ENCODE measurements at regions not wholly inside any gene's neighbourhood (a gene's known extent, or its start where the extent isn't known, plus 50 kb on each side); places are given as distances from the start of the nearest gene placed in this dataset.
"Not testable (repeated sequence)": the region's sequence is repeated elsewhere in the genome, so short reads cannot be mapped to it uniquely, and the experiment has no call there.

- no peak for DNase-seq (ENCODE audit: low read depth)
Measured at GRCh38 chr2:234797566-234798250, 154.1 kb upstream of the SH3BP4 start.

- DNase-seq (ENCODE audit: low read depth): no peak
Measured at GRCh38 chr2:234796045-234796591, 155.7 kb upstream of the SH3BP4 start.

- DNase-seq (ENCODE audit: low read depth): no peak
Measured at GRCh38 chr2:234795272-234795920, 156.4 kb upstream of the SH3BP4 start.

- DNase-seq (ENCODE audit: low read depth): no peak
Measured at GRCh38 chr2:234794866-234795265, 157.0 kb upstream of the SH3BP4 start.

- DNase-seq (ENCODE audit: low read depth): no peak
Measured at GRCh38 chr2:234793212-234793785, 158.5 kb upstream of the SH3BP4 start.

- DNase-seq (ENCODE audit: low read depth): no peak
Measured at GRCh38 chr2:234792621-234793022, 159.2 kb upstream of the SH3BP4 start.

GRCh38 chr2:234792096-234792495 lies 159.7 kb upstream of the SH3BP4 start:
- not testable (repeated sequence) for DNase-seq (ENCODE audit: low read depth)

- no peak for DNase-seq (ENCODE audit: low read depth)
Measured at GRCh38 chr2:234790380-234790779, 161.4 kb upstream of the SH3BP4 start.

GRCh38 chr2:234789556-234790325 lies 162.1 kb upstream of the SH3BP4 start:
- DNase-seq (ENCODE audit: low read depth): no peak

GRCh38 chr2:234788841-234789240 lies 163.0 kb upstream of the SH3BP4 start:
- DNase-seq (ENCODE audit: low read depth): no peak

- DNase-seq (ENCODE audit: low read depth): no peak
Measured at GRCh38 chr2:234788381-234788780, 163.4 kb upstream of the SH3BP4 start.

GRCh38 chr2:234787114-234787513 lies 164.7 kb upstream of the SH3BP4 start:
- DNase-seq (ENCODE audit: low read depth): no peak

- no peak for DNase-seq (ENCODE audit: low read depth)
Measured at GRCh38 chr2:234773764-234774409, 177.9 kb upstream of the SH3BP4 start.

GRCh38 chr2:234773129-234773528 lies 178.7 kb upstream of the SH3BP4 start:
- no peak for DNase-seq (ENCODE audit: low read depth)

- DNase-seq (ENCODE audit: low read depth): no peak
Measured at GRCh38 chr2:234772733-234773060, 179.1 kb upstream of the SH3BP4 start.

- DNase-seq (ENCODE audit: low read depth): no peak
Measured at GRCh38 chr2:234771980-234772732, 179.7 kb upstream of the SH3BP4 start.

GRCh38 chr2:234771176-234771575 lies 180.6 kb upstream of the SH3BP4 start:
- DNase-seq (ENCODE audit: low read depth): no peak

GRCh38 chr2:234770715-234771141 lies 181.1 kb upstream of the SH3BP4 start:
- DNase-seq (ENCODE audit: low read depth): no peak

GRCh38 chr2:234770031-234770506 lies 181.7 kb upstream of the SH3BP4 start:
- DNase-seq (ENCODE audit: low read depth): no peak

GRCh38 chr2:234768608-234769196 lies 183.1 kb upstream of the SH3BP4 start:
- no peak for DNase-seq (ENCODE audit: low read depth)

GRCh38 chr2:234765279-234765678 lies 186.5 kb upstream of the SH3BP4 start:
- no peak for DNase-seq (ENCODE audit: low read depth)
